Mucosa of descending colon (tissue), 3 donors: ENCODE measurements at regions not wholly inside any gene's neighbourhood (a gene's known extent, or its start where the extent isn't known, plus 50 kb on each side); places are given as distances from the start of the nearest gene placed in this dataset.

ENCODE experiments used
- ATAC-seq: fragments of 200-7000 bp; cut with Tn5 transposase; one replicate; pipeline ENCODE4 v1.9.1; 2020; ENCODE audit warnings: mild to moderate bottlenecking, moderate library complexity
- DNase-seq, 3 donors: peaks; one replicate each; pipeline ENCODE4 v3.0.0-alpha.2; 2020
- H3K36me3 ChIP-seq: fragments of 200-600 bp; one replicate; pipeline ENCODE4 v1.8.0; 2021; ENCODE audit warnings: low read depth, mild to moderate bottlenecking
- H3K4me1 ChIP-seq: fragments of 200-600 bp; one replicate; pipeline ENCODE4 v1.8.0; 2021; ENCODE audit warnings: low read depth, mild to moderate bottlenecking
- H3K4me3 ChIP-seq: fragments of 200-600 bp; one replicate; pipeline ENCODE4 v1.8.0; 2021; ENCODE audit warnings: mild to moderate bottlenecking
- H3K9me3 ChIP-seq: fragments of 200-600 bp; one replicate; pipeline ENCODE4 v1.8.0; 2021; ENCODE audit warnings: mild to moderate bottlenecking
- CTCF ChIP-seq: fragments of 200-600 bp; IDR thresholded peaks from one replicate; pipeline ENCODE4 v1.8.0; 2022; ENCODE audit warnings: antibody characterized with exemption, mild to moderate bottlenecking
- intact Hi-C, 2 donors: fragments of 100-400 bp; cut with DNase I in 1 of 2; cut with micrococcal nuclease in 1 of 2; formaldehyde crosslinking; loops; one replicate each; pipeline versions ENCODE4 v1.11.0 to v1.11.1; 2022; cut with DNase I, micrococcal nuclease
- donor health status: DM: no; HTN: no; CAD: no; lungs with moderate emphysema.
- donor health status: DM: no; HTN: no; CAD: no.
- donor health status: DM: no; HTN: yes; CAD: no.

DNA sequence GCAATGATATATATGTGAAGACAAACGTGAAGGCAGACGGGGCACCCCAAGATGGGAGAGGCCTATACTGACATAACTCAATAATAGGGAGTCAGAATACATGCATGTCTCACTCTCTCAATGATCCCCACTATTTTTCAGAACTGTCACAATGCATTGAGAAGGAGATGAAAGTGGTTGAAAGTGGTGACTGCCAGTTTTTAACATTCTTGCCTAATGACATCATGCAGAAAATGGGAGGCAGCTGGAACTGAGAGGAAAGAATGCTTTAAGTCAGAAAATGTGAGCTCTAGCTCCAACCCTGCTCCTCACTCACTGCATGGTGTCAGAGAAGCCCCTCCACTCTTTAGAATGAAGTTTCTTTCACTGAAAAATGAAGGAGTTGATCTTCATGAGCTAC lies 55.3 kb upstream of the P2RY1 start:
- no peaks in the 10 kb centered on the region for H3K4me1 ChIP-seq
- no peaks in the 10 kb centered on the region for H3K36me3 ChIP-seq
- H3K4me3 ChIP-seq = no peak overlapping the region
- no peaks in the 10 kb centered on the region for H3K9me3 ChIP-seq
- intact Hi-C loops = no loop called here
- DNase-seq = no peak
- ATAC-seq = no peak
- TF ChIP-seq CTCF = no peak

DNA sequence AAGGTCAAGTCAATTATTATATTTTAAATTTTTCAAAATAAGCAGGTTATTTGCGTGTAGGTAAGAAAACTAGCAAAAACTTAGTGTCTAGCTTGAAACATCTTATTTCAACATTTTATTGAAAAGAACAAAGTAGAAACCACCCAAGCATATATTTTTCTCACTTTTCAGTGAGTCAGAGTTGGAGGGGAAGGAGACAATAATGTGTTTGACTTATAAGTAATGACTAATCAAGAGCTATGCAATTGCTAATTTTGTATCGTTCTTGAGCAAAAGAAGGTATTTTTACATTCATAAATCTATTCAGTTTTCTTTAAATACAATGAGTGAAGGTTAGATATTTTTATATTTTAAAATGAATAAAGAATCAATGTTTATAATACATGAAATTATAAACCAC lies 54.4 kb upstream of the P2RY1 start:
- Histone ChIP-seq H3K36me3 (no peaks in the 10 kb centered on the region), H3K9me3 (no peaks in the 10 kb centered on the region), H3K4me3 (no peak overlapping the region), H3K4me1 (no peaks in the 10 kb centered on the region)
- ATAC-seq = no peak
- DNase-seq = no peak
- no peak for TF ChIP-seq CTCF
- intact Hi-C loops = no loop called here

DNA sequence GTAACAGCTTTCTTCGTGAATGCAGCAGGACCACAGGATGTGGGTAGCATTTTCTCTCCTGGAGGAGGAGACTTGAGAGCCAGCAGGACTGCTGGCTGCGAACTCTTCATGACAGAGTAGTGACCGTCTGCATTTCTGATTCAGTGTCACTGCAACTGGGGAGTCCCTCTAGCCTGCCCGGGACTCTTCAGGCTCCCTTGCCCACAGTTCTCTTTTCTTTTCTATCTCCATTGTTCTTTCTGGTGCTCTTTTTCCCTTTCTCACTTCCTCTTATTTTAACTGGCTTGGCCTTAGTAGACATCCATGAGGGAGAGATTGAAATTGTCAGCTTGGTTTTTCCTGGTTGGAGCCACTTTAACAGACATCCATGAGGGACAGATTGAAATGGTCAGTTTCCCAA lies 49.9 kb upstream of the P2RY1 start:
- DNase-seq (no peak), ATAC-seq (no peak)
- no peaks in the 10 kb centered on the region for H3K36me3 ChIP-seq
- TF ChIP-seq CTCF = no peak
- H3K9me3 ChIP-seq = peaks cover 6% of the 10 kb centered on the region
- no peaks in the 10 kb centered on the region for H3K4me1 ChIP-seq
- intact Hi-C loops = no loop called here
- H3K4me3 ChIP-seq = no peak overlapping the region
